ENCODE measurements at regions not wholly inside any gene's neighbourhood (a gene's known extent, or its start where the extent isn't known, plus 50 kb on each side); places are given as distances from the start of the nearest gene placed in this dataset.

GRCh38 chr5:144815131-144815530 lies 644.5 kb downstream of the KCTD16 start:
- Histone ChIP-seq H4K20me1 (ENCODE audit: control insufficient read depth, extremely low read depth, insufficient read depth, low read length) (no peaks in the 10 kb centered on the region), H3K27me3 (ENCODE audit: control insufficient read depth, extremely low read depth, insufficient read depth, low read length) (no peaks in the 10 kb centered on the region), H3K9me3 (ENCODE audit: control insufficient read depth, low read depth, low read length) (no peaks in the 10 kb centered on the region), H3K4me2 (ENCODE audit: control insufficient read depth, extremely low read depth, insufficient read depth, low read depth, low read length) (no peak overlapping the region), H3K36me3 (ENCODE audit: control insufficient read depth in 2 of 2, extremely low read depth in 1 of 2, insufficient read depth in 2 of 2, low read length in 2 of 2) (no peaks in the 10 kb centered on the region), H3K9ac (ENCODE audit: control insufficient read depth, extremely low read depth, insufficient read depth, low read length) (no peak overlapping the region), H3K4me1 (ENCODE audit: control insufficient read depth, extremely low read depth, insufficient read depth, low read length) (no peaks in the 10 kb centered on the region), H3K79me2 (ENCODE audit: control insufficient read depth, insufficient read depth, low read length) (no peaks in the 10 kb centered on the region), H3K27ac (ENCODE audit: control insufficient read depth, insufficient read depth, low read length) (no peak overlapping the region), H3K9me1 (ENCODE audit: control insufficient read depth, extremely low read depth, insufficient read depth, low read length) (no peaks in the 10 kb centered on the region), H3K4me3 (ENCODE audit: control insufficient read depth in 2 of 3, extremely low read depth in 1 of 3, insufficient read depth in 2 of 3, low read depth in 1 of 3, low read length in 3 of 3) (no peak overlapping the region), H2AFZ (ENCODE audit: control insufficient read depth, low read length) (no peak overlapping the region)
- FAIRE-seq, result no peak
- TF ChIP-seq CTCF (optimal IDR thresholded peaks at IDR 0.05 in 1 of 3, IDR thresholded peaks at IDR 0.05 in 1 of 3, conservative IDR thresholded peaks at IDR 0.05 in 1 of 3; ENCODE audit: extremely low read depth in 1 of 3, insufficient read depth in 2 of 3, low read length in 3 of 3) (no peak), EZH2 (IDR thresholded peaks at IDR 0.05; ENCODE audit: low read length) (no peak)
- no peak for DNase-seq (ENCODE audit: low read depth, low spot score)
- dilution Hi-C loops (cut with MboI; ENCODE audit: extremely low pct_ligation_motif_present, low sequenced_read_pairs), result no loop called here

- H3K4me3 ChIP-seq (ENCODE audit: control insufficient read depth in 2 of 3, extremely low read depth in 1 of 3, insufficient read depth in 2 of 3, low read depth in 1 of 3, low read length in 3 of 3), result no peak overlapping the region
- no peaks in the 10 kb centered on the region for H3K9me3 ChIP-seq (ENCODE audit: control insufficient read depth, low read depth, low read length)
- H4K20me1 ChIP-seq (ENCODE audit: control insufficient read depth, extremely low read depth, insufficient read depth, low read length), result no peaks in the 10 kb centered on the region
- TF ChIP-seq EZH2 (IDR thresholded peaks at IDR 0.05; ENCODE audit: low read length), result no peak
- TF ChIP-seq CTCF (optimal IDR thresholded peaks at IDR 0.05 in 1 of 3, IDR thresholded peaks at IDR 0.05 in 1 of 3, conservative IDR thresholded peaks at IDR 0.05 in 1 of 3; ENCODE audit: extremely low read depth in 1 of 3, insufficient read depth in 2 of 3, low read length in 3 of 3), result no peak
- no peak overlapping the region for H3K4me2 ChIP-seq (ENCODE audit: control insufficient read depth, extremely low read depth, insufficient read depth, low read depth, low read length)
- dilution Hi-C loops (cut with MboI; ENCODE audit: extremely low pct_ligation_motif_present, low sequenced_read_pairs), result no loop called here
- H2AFZ ChIP-seq (ENCODE audit: control insufficient read depth, low read length), result no peak overlapping the region
- no peak overlapping the region for H3K9ac ChIP-seq (ENCODE audit: control insufficient read depth, extremely low read depth, insufficient read depth, low read length)
- H3K27me3 ChIP-seq (ENCODE audit: control insufficient read depth, extremely low read depth, insufficient read depth, low read length), result no peaks in the 10 kb centered on the region
- DNase-seq (ENCODE audit: low read depth, low spot score) (no peak), FAIRE-seq (no peak)
- no peaks in the 10 kb centered on the region for H3K4me1 ChIP-seq (ENCODE audit: control insufficient read depth, extremely low read depth, insufficient read depth, low read length)
- no peaks in the 10 kb centered on the region for H3K9me1 ChIP-seq (ENCODE audit: control insufficient read depth, extremely low read depth, insufficient read depth, low read length)
- no peaks in the 10 kb centered on the region for H3K36me3 ChIP-seq (ENCODE audit: control insufficient read depth in 2 of 2, extremely low read depth in 1 of 2, insufficient read depth in 2 of 2, low read length in 2 of 2)
- H3K79me2 ChIP-seq (ENCODE audit: control insufficient read depth, insufficient read depth, low read length), result no peaks in the 10 kb centered on the region
- H3K27ac ChIP-seq (ENCODE audit: control insufficient read depth, insufficient read depth, low read length), result no peak overlapping the region
Measured at GRCh38 chr5:144812763-144813162, 642.1 kb downstream of the KCTD16 start.

Data from keratinocyte (primary cell).